Panc1 (cell line): ENCODE measurements at regions not wholly inside any gene's neighbourhood (a gene's known extent, or its start where the extent isn't known, plus 50 kb on each side); places are given as distances from the start of the nearest gene placed in this dataset.

Source experiments
- ATAC-seq: fragments of 200-7000 bp; cut with Tn5 transposase; 2 replicates; pipeline ENCODE4 v1.9.1; 2020; ENCODE audit warnings: mild to moderate bottlenecking, moderate library complexity
- BruUV-seq: library from RNA; stranded (reverse); fragments of 400-500 nt; replicated peaks from 2 replicates; lab custom pipeline; 2021; lab: Mats Ljungman, UMichigan
- CTCF ChIA-PET: fragments of 300-600 bp; sonication (Branson Sonifier 250); formaldehyde crosslinking; loops from one replicate; lab custom pipeline; 2022; ENCODE audit warnings: antibody characterized with exemption; lab: Charles Lee
- POLR2A ChIA-PET: fragments of 300-600 bp; sonication (Branson Sonifier 250); formaldehyde crosslinking; loops from one replicate; lab custom pipeline; 2022; ENCODE audit warnings: antibody characterized with exemption; lab: Charles Lee
- DNase-seq: peaks from one replicate; pipeline ENCODE4 v3.0.0-alpha.2; 2010; ENCODE audit warnings: low read depth, low spot score
- H3K27ac ChIP-seq: 2 replicates; pipeline ENCODE4 v1.5.1; 2011; ENCODE audit warnings: mild to moderate bottlenecking, low read length, inconsistent platforms
- H3K27me3 ChIP-seq: fragments of 200-500 bp; sonication (Bioruptor generic); 2 replicates; pipeline ENCODE4 v1.6.0; 2014; ENCODE audit warnings: low read length, inconsistent platforms; ENCODE audit not compliant: control insufficient read depth, insufficient read depth
- H3K36me3 ChIP-seq: fragments of 200-500 bp; sonication (Bioruptor generic); 2 replicates; pipeline ENCODE4 v1.5.1; 2014; ENCODE audit warnings: inconsistent platforms, mild to moderate bottlenecking, low read length, moderate library complexity; ENCODE audit not compliant: control insufficient read depth, insufficient read depth
- H3K4me1 ChIP-seq: 2 replicates; pipeline ENCODE4 v1.5.1; 2011; ENCODE audit warnings: inconsistent platforms, mild to moderate bottlenecking, low read length, moderate library complexity; ENCODE audit not compliant: control insufficient read depth, insufficient read depth
- H3K4me3 ChIP-seq, 2 experiments: 2 replicates each; pipeline ENCODE4 v1.5.1; 2011 to 2012; ENCODE audit warnings: low read depth in 2 of 2, low read length in 2 of 2, mild to moderate bottlenecking in 2 of 2, inconsistent platforms in 1 of 2, moderate library complexity in 1 of 2
- H3K9me3 ChIP-seq: fragments of 200-500 bp; sonication (Bioruptor generic); 2 replicates; pipeline ENCODE4 v1.5.1; 2014; ENCODE audit warnings: low read depth, mild to moderate bottlenecking, inconsistent platforms, low read length, moderate library complexity; ENCODE audit not compliant: control insufficient read depth, insufficient read depth
- CTCF ChIP-seq: fragments of 450-650 bp; IDR thresholded peaks from 2 replicates; pipeline ENCODE4 v1.5.1; 2017; ENCODE audit warnings: mild to moderate bottlenecking
- POLR2AphosphoS5 ChIP-seq: IDR thresholded peaks from 2 replicates; pipeline ENCODE4 v1.6.1; 2012; ENCODE audit warnings: mild to moderate bottlenecking, low read depth, low read length, moderate library complexity
- REST ChIP-seq, 2 experiments: IDR thresholded peaks; 2 replicates each; pipeline ENCODE4 v1.6.1; 2011 to 2012; ENCODE audit warnings: low read depth in 2 of 2, control low read depth in 1 of 2, low read length in 1 of 2, mild to moderate bottlenecking in 1 of 2, moderate library complexity in 1 of 2; ENCODE audit not compliant: insufficient read depth in 1 of 2
- SIN3A ChIP-seq: IDR thresholded peaks from 2 replicates; pipeline ENCODE4 v1.6.1; 2012; ENCODE audit warnings: low read depth, mild to moderate bottlenecking, low read length, moderate library complexity, borderline replicate concordance; ENCODE audit not compliant: insufficient read depth
- TCF7L2 ChIP-seq: IDR thresholded peaks from 2 replicates; pipeline ENCODE4 v1.6.1; 2011; ENCODE audit warnings: mild to moderate bottlenecking, low read depth, low read length, inconsistent platforms
- in situ Hi-C: cut with HindIII; loops from 2 replicates; pipeline ENCODE4 v1.10.0; 2016; ENCODE audit warnings: low sequenced_read_pairs, low pct_unique_long_range_greater_than_20kb
- intact Hi-C: fragments of 100-400 bp; cut with micrococcal nuclease; formaldehyde crosslinking; loops from one replicate; pipeline ENCODE4 v1.10.0; 2022; ENCODE audit not compliant: unreplicated experiment

GRCh38 chr11:43585877-43586608 lies 94.5 kb upstream of the HSD17B12 start:
- DNase-seq = no peak
- CTCF ChIA-PET = no interaction called here
- no peak for TF ChIP-seq REST (IDR thresholded peaks at IDR 0.05; ENCODE audit: insufficient read depth in 1 of 2, low read depth in 2 of 2, low read length in 1 of 2)
- TF ChIP-seq POLR2AphosphoS5 = no peak
- no peak for TF ChIP-seq TCF7L2
- TF ChIP-seq CTCF = no peak
- TF ChIP-seq SIN3A = no peak
- POLR2A ChIA-PET = no interaction called here
- no peaks in the 10 kb centered on the region for H3K36me3 ChIP-seq
- peaks cover 7% of the 10 kb centered on the region; the same call in 1 of the 2 replicates for H3K27me3 ChIP-seq
- ATAC-seq = no peak
- no peaks in the 10 kb centered on the region for H3K4me1 ChIP-seq
- no TSS peak for BruUV-seq
- in situ Hi-C loops (no loop called here), intact Hi-C loops (no loop called here)
- no peak overlapping the region for H3K4me3 ChIP-seq
- H3K9me3 ChIP-seq = no peaks in the 10 kb centered on the region
- no peak overlapping the region for H3K27ac ChIP-seq

GRCh38 chr11:43589601-43590250 lies 90.8 kb upstream of the HSD17B12 start:
- no peak for ATAC-seq

More at GRCh38 chr11:43589601-43590250, 90.8 kb upstream of the HSD17B12 start:
- Histone ChIP-seq H3K36me3 (no peaks in the 10 kb centered on the region), H3K27ac (no peak overlapping the region), H3K9me3 (no peaks in the 10 kb centered on the region), H3K4me1 (no peaks in the 10 kb centered on the region), H3K27me3 (no peaks in the 10 kb centered on the region; the same call in 1 of the 2 replicates), H3K4me3 (no peak overlapping the region)
- ChIA-PET POLR2A (no interaction called here), CTCF (no interaction called here)
- no peak for TF ChIP-seq TCF7L2
- TF ChIP-seq SIN3A = no peak
- TF ChIP-seq POLR2AphosphoS5 = no peak
- no peak for TF ChIP-seq CTCF
- TF ChIP-seq REST (IDR thresholded peaks at IDR 0.05; ENCODE audit: insufficient read depth in 1 of 2, low read depth in 2 of 2, low read length in 1 of 2) = no peak
- no TSS peak for BruUV-seq
- DNase-seq = no peak
- in situ Hi-C loops (no loop called here), intact Hi-C loops (no loop called here)
